Endothelial cell of umbilical vein (primary cell): ENCODE measurements at regions not wholly inside any gene's neighbourhood (a gene's known extent, or its start where the extent isn't known, plus 50 kb on each side); places are given as distances from the start of the nearest gene placed in this dataset.

Experiments used
- BruUV-seq: library from RNA; stranded (reverse); fragments of 400-500 nt; replicated peaks from 2 replicates; lab custom pipeline; 2021; lab: Mats Ljungman, UMichigan
- CTCF ChIA-PET: fragments of 300-600, 350-600 bp; sonication (Branson Sonifier 250); formaldehyde crosslinking; loops from one replicate; lab custom pipeline; 2021; ENCODE audit warnings: antibody characterized with exemption, inconsistent platforms; lab: Charles Lee
- POLR2A ChIA-PET: fragments of 300-600, 350-600 bp; sonication (Branson Sonifier 250); formaldehyde crosslinking; loops from one replicate; lab custom pipeline; 2021; ENCODE audit warnings: antibody characterized with exemption, inconsistent platforms; lab: Charles Lee
- DNase-seq: peaks from one replicate; pipeline ENCODE4 v3.0.0-alpha.2; 2011; ENCODE audit warnings: low read depth, low spot score
- FAIRE-seq: peaks from 2 replicates; lab custom pipeline; 2011; peaks lifted over from hg19 to GRCh38; lab: Jason Lieb, UNC
- H2AFZ ChIP-seq: 2 replicates; pipeline ENCODE4 v1.6.0; 2012; ENCODE audit warnings: low read depth, low read length, control low read depth, inconsistent platforms
- H3K27ac ChIP-seq: 2 replicates; pipeline ENCODE4 v1.5.1; 2011; ENCODE audit warnings: low read depth, mild to moderate bottlenecking, control low read depth, low read length, moderate library complexity; ENCODE audit not compliant: insufficient read depth
- H3K27me3 ChIP-seq, 2 experiments: 2 replicates each; pipeline versions ENCODE4 v1.6.0 to v1.6.1; 2011; ENCODE audit warnings: low read length in 2 of 2, mixed read lengths in 1 of 2; ENCODE audit not compliant: control insufficient read depth in 2 of 2, insufficient read depth in 2 of 2
- H3K36me3 ChIP-seq, 2 experiments: 2 replicates in 1 of 2; 3 replicates in 1 of 2; pipeline ENCODE4 v1.5.1; 2011; ENCODE audit warnings: low read length in 2 of 2, mild to moderate bottlenecking in 1 of 2, moderate library complexity in 1 of 2; ENCODE audit not compliant: control insufficient read depth in 2 of 2, insufficient read depth in 2 of 2; ENCODE audit errors: extremely low read depth in 1 of 2
- H3K4me1 ChIP-seq: 3 replicates; pipeline ENCODE4 v1.5.1; 2011; ENCODE audit warnings: mild to moderate bottlenecking, low read length; ENCODE audit not compliant: control insufficient read depth, insufficient read depth; ENCODE audit errors: extremely low read depth
- H3K4me2 ChIP-seq: 2 replicates; pipeline ENCODE4 v1.6.1; 2011; ENCODE audit warnings: low read length, control low read depth, mixed read lengths; ENCODE audit not compliant: insufficient read depth
- H3K4me3 ChIP-seq, 3 experiments: fragments of 200-600 bp in 1 of 3; sonication (generic), shearing (Covaris generic) in 1 of 3; replicated peaks in 1 of 3; 2 replicates each; pipeline ENCODE4 v1.5.1; 2011 to 2016; ENCODE audit warnings: control low read depth in 3 of 3, low read length in 3 of 3, mild to moderate bottlenecking in 2 of 3, inconsistent platforms in 1 of 3, low read depth in 1 of 3, moderate library complexity in 1 of 3; ENCODE audit not compliant: insufficient read depth in 1 of 3
- H3K79me2 ChIP-seq: 2 replicates; pipeline ENCODE4 v1.6.0; 2012; ENCODE audit warnings: low read length, inconsistent platforms; ENCODE audit not compliant: control insufficient read depth, insufficient read depth
- H3K9ac ChIP-seq: replicated peaks from 2 replicates; pipeline ENCODE3; 2011; ENCODE audit warnings: low read length, control low read depth; ENCODE audit not compliant: insufficient read depth; ENCODE audit errors: extremely low read depth
- H3K9me1 ChIP-seq: replicated peaks from 3 replicates; pipeline ENCODE4 v1.6.0; 2011; ENCODE audit warnings: mild to moderate bottlenecking, low read length; ENCODE audit not compliant: control insufficient read depth, insufficient read depth; ENCODE audit errors: extremely low read depth
- H3K9me3 ChIP-seq: replicated peaks from 2 replicates; pipeline ENCODE4 v1.5.1; 2012; ENCODE audit warnings: low read length, inconsistent platforms; ENCODE audit not compliant: control insufficient read depth, insufficient read depth
- H4K20me1 ChIP-seq: replicated peaks from 2 replicates; pipeline ENCODE3; 2011; ENCODE audit warnings: mild to moderate bottlenecking, low read length; ENCODE audit not compliant: control insufficient read depth, insufficient read depth; ENCODE audit errors: extremely low read depth
- EZH2 ChIP-seq: IDR thresholded peaks from 2 replicates; pipeline ENCODE4 v1.6.1; 2012; ENCODE audit warnings: borderline replicate concordance, low read depth, mild to moderate bottlenecking, moderate library complexity, low read length, inconsistent platforms; ENCODE audit not compliant: severe bottlenecking
- FOS ChIP-seq: IDR thresholded peaks from 2 replicates; pipeline ENCODE4 v1.6.1; 2011; ENCODE audit warnings: mild to moderate bottlenecking, low read length, moderate library complexity, borderline replicate concordance; ENCODE audit not compliant: insufficient read depth
- GATA2 ChIP-seq: IDR thresholded peaks from 2 replicates; pipeline ENCODE4 v1.7.0; 2011; ENCODE audit warnings: low read depth, mild to moderate bottlenecking, moderate library complexity, mixed read lengths, low read length; ENCODE audit not compliant: insufficient read length, insufficient read depth
- JUN ChIP-seq: IDR thresholded peaks from 2 replicates; pipeline ENCODE4 v1.6.1; 2011; ENCODE audit warnings: borderline replicate concordance, low read depth; ENCODE audit not compliant: insufficient read length, insufficient read depth
- MYC ChIP-seq: IDR thresholded peaks from one replicate; pipeline ENCODE4 v1.6.1; 2011; ENCODE audit warnings: mild to moderate bottlenecking, low read depth, low read length
- POLR2A ChIP-seq: IDR thresholded peaks from 2 replicates; pipeline ENCODE4 v1.6.1; 2012; ENCODE audit warnings: low read depth, mild to moderate bottlenecking, control low read depth, low read length
- POLR2AphosphoS5 ChIP-seq: IDR thresholded peaks from 2 replicates; pipeline ENCODE4 v1.6.1; 2012; ENCODE audit warnings: low read depth, mild to moderate bottlenecking, control low read depth, low read length, moderate library complexity; ENCODE audit not compliant: insufficient read depth
- dilution Hi-C: fragments of 300-500 bp; cut with MboI; formaldehyde crosslinking; loops from one replicate; pipeline ENCODE4 v1.15.0; 2019; ENCODE audit warnings: low sequenced_read_pairs; ENCODE audit not compliant: extremely low pct_ligation_motif_present
- intact Hi-C: fragments of 100-400 bp; cut with micrococcal nuclease; formaldehyde crosslinking; loops from one replicate; pipeline ENCODE4 v1.10.0; 2022
- TF ChIP-seq, protein P1 (sequence below), 2 donors: IDR thresholded peaks; 1 replicate in 1 of 2; 2 replicates in 1 of 2; pipeline ENCODE4 v1.5.1; 2011; ENCODE audit warnings: low read length in 2 of 2, mild to moderate bottlenecking in 2 of 2, moderate library complexity in 2 of 2, control low read depth in 1 of 2, inconsistent platforms in 1 of 2, low read depth in 1 of 2; ENCODE audit not compliant: insufficient read depth in 1 of 2; ENCODE audit errors: extremely low read depth in 1 of 2
- TF ChIP-seq, protein P2 (sequence below): IDR thresholded peaks from 2 replicates; pipeline ENCODE4 v1.6.1; 2011; ENCODE audit not compliant: insufficient read depth, insufficient read length

DNA sequence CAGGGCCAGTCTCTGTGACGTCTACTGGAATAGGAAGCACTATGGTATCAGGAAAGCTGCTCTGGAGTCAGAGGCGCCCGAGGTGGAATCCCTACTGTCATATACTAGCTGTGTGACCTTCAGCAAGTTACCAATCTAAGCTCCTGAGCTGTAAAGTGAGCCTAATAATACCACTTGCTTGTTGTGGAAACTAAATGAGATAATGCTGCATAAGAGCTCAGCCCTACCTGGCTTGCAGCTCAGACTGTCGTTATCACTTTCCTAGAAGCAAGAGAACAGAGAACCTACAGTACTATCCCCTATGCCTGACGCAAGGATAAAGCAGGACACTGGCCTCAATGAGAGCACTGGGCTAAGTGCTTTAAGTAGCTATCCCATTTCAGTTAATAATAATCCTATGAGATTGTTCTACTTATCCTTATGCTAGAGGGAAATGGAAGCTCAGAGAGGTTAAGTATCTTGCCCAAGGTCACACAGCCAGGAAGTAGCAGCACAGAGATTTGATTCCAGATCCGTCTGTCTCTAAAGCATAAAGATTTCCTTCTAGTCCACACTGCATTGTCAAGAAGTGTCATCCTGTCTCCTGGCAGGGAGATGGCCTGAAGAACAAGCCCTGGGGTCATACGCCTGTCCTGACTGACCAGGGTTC, 195.2 kb downstream of the TLE3 start:
- Histone ChIP-seq H3K9me3 (no peaks in the 10 kb centered on the region), H3K27ac (no peak overlapping the region), H3K4me2 (no peak overlapping the region), H2AFZ (no peak overlapping the region), H3K4me3 (no peak overlapping the region), H3K4me1 (no peaks in the 10 kb centered on the region), H3K36me3 (no peaks in the 10 kb centered on the region), H3K9ac (no peak overlapping the region), H3K79me2 (no peaks in the 10 kb centered on the region), H4K20me1 (no peaks in the 10 kb centered on the region), H3K9me1 (no peaks in the 10 kb centered on the region), H3K27me3 (no peaks in the 10 kb centered on the region)
- POLR2A ChIA-PET = no interaction called here
- CTCF ChIA-PET = no interaction called here
- no TSS peak for BruUV-seq
- DNase-seq (no peak), FAIRE-seq (no peak)
- intact Hi-C loops = no loop called here
- dilution Hi-C loops = no loop called here
- TF ChIP-seq MYC = no peak
- no peak for TF ChIP-seq EZH2
- no peak for TF ChIP-seq POLR2A
- no peak for TF ChIP-seq FOS
- TF ChIP-seq POLR2AphosphoS5 = no peak
- TF ChIP-seq GATA2 = no peak
- TF ChIP-seq, protein P1, sequence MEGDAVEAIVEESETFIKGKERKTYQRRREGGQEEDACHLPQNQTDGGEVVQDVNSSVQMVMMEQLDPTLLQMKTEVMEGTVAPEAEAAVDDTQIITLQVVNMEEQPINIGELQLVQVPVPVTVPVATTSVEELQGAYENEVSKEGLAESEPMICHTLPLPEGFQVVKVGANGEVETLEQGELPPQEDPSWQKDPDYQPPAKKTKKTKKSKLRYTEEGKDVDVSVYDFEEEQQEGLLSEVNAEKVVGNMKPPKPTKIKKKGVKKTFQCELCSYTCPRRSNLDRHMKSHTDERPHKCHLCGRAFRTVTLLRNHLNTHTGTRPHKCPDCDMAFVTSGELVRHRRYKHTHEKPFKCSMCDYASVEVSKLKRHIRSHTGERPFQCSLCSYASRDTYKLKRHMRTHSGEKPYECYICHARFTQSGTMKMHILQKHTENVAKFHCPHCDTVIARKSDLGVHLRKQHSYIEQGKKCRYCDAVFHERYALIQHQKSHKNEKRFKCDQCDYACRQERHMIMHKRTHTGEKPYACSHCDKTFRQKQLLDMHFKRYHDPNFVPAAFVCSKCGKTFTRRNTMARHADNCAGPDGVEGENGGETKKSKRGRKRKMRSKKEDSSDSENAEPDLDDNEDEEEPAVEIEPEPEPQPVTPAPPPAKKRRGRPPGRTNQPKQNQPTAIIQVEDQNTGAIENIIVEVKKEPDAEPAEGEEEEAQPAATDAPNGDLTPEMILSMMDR (IDR thresholded peaks at IDR 0.05; ENCODE audit: extremely low read depth in 1 of 2, insufficient read depth in 1 of 2, low read depth in 1 of 2, low read length in 2 of 2) = no peak
- TF ChIP-seq, protein P2, sequence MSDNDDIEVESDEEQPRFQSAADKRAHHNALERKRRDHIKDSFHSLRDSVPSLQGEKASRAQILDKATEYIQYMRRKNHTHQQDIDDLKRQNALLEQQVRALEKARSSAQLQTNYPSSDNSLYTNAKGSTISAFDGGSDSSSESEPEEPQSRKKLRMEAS = no peak
- TF ChIP-seq JUN = no peak
